ENCODE measurements at regions not wholly inside any gene's neighbourhood (a gene's known extent, or its start where the extent isn't known, plus 50 kb on each side); places are given as distances from the start of the nearest gene placed in this dataset.
A peak's percentile ranks its signal among the peaks of the same experiment; 100 is the strongest.

- Mint-ChIP-seq H3K27ac (no peak overlapping the region), H3K36me3 (ENCODE audit: low read depth) (no peaks in the 10 kb centered on the region), H3K27me3 (ENCODE audit: low read depth) (peaks cover 15% of the 10 kb centered on the region), H3K4me1 (ENCODE audit: low read depth) (no peaks in the 10 kb centered on the region), H3K4me3 (no peak overlapping the region), H3K9me3 (peaks cover 4% of the 10 kb centered on the region)
- DNase-seq (ENCODE audit: low spot score) = no peak
Observed at GRCh38 chr21:35414056-35414455, 365.0 kb upstream of the RUNX1 start.

- no peak for DNase-seq (ENCODE audit: low spot score)
- Mint-ChIP-seq H3K36me3 (ENCODE audit: low read depth) (no peaks in the 10 kb centered on the region), H3K27me3 (ENCODE audit: low read depth) (peaks cover 15% of the 10 kb centered on the region), H3K4me1 (ENCODE audit: low read depth) (peaks cover 5% of the 10 kb centered on the region), H3K9me3 (no peaks in the 10 kb centered on the region), H3K27ac (no peak overlapping the region), H3K4me3 (no peak overlapping the region)
Observed at GRCh38 chr21:35412231-35412630, 363.1 kb upstream of the RUNX1 start.

GRCh38 chr21:35411434-35411833 is 362.3 kb upstream of the RUNX1 start:
- no peaks in the 10 kb centered on the region for H3K9me3 Mint-ChIP-seq
- H3K4me1 Mint-ChIP-seq (ENCODE audit: low read depth) = peaks cover 5% of the 10 kb centered on the region
- H3K27ac Mint-ChIP-seq = no peak overlapping the region
- no peak for DNase-seq (ENCODE audit: low spot score)
- H3K36me3 Mint-ChIP-seq (ENCODE audit: low read depth) = no peaks in the 10 kb centered on the region
- H3K4me3 Mint-ChIP-seq = no peak overlapping the region
- H3K27me3 Mint-ChIP-seq (ENCODE audit: low read depth) = peaks cover 18% of the 10 kb centered on the region

GRCh38 chr21:35410656-35411055 is 361.6 kb upstream of the RUNX1 start:
- no peak overlapping the region for H3K4me3 Mint-ChIP-seq
- no peak overlapping the region for H3K27ac Mint-ChIP-seq
- H3K27me3 Mint-ChIP-seq (ENCODE audit: low read depth) = peaks cover 19% of the 10 kb centered on the region
- no peaks in the 10 kb centered on the region for H3K9me3 Mint-ChIP-seq
- peaks cover 5% of the 10 kb centered on the region for H3K4me1 Mint-ChIP-seq (ENCODE audit: low read depth)
- DNase-seq (ENCODE audit: low spot score) = no peak
- H3K36me3 Mint-ChIP-seq (ENCODE audit: low read depth) = no peaks in the 10 kb centered on the region

GRCh38 chr21:35410123-35410522 is 361.0 kb upstream of the RUNX1 start:
- H3K4me1 Mint-ChIP-seq (ENCODE audit: low read depth) = peaks cover 5% of the 10 kb centered on the region
- H3K36me3 Mint-ChIP-seq (ENCODE audit: low read depth) = no peaks in the 10 kb centered on the region
- no peaks in the 10 kb centered on the region for H3K9me3 Mint-ChIP-seq
- H3K27me3 Mint-ChIP-seq (ENCODE audit: low read depth) = peaks cover 19% of the 10 kb centered on the region
- no peak for DNase-seq (ENCODE audit: low spot score)
- no peak overlapping the region for H3K27ac Mint-ChIP-seq
- no peak overlapping the region for H3K4me3 Mint-ChIP-seq

- Mint-ChIP-seq H3K4me3 (no peak overlapping the region), H3K36me3 (ENCODE audit: low read depth) (no peaks in the 10 kb centered on the region), H3K27ac (no peak overlapping the region), H3K27me3 (ENCODE audit: low read depth) (peaks cover 10% of the 10 kb centered on the region), H3K4me1 (ENCODE audit: low read depth) (peaks cover 5% of the 10 kb centered on the region), H3K9me3 (no peaks in the 10 kb centered on the region)
- DNase-seq (ENCODE audit: low spot score) = no peak
Observed at GRCh38 chr21:35408401-35408800, 359.3 kb upstream of the RUNX1 start.

- peaks cover 5% of the 10 kb centered on the region for H3K4me1 Mint-ChIP-seq (ENCODE audit: low read depth)
- no peaks in the 10 kb centered on the region for H3K9me3 Mint-ChIP-seq
- peaks cover 5% of the 10 kb centered on the region for H3K27me3 Mint-ChIP-seq (ENCODE audit: low read depth)
- no peaks in the 10 kb centered on the region for H3K36me3 Mint-ChIP-seq (ENCODE audit: low read depth)
- no peak for DNase-seq (ENCODE audit: low spot score)
- H3K4me3 Mint-ChIP-seq = no peak overlapping the region
- no peak overlapping the region for H3K27ac Mint-ChIP-seq
Observed at GRCh38 chr21:35406635-35407034, 357.5 kb upstream of the RUNX1 start.

- DNase-seq (ENCODE audit: low spot score) = no peak
- no peaks in the 10 kb centered on the region for H3K36me3 Mint-ChIP-seq (ENCODE audit: low read depth)
- H3K9me3 Mint-ChIP-seq = no peaks in the 10 kb centered on the region
- peaks cover 5% of the 10 kb centered on the region for H3K4me1 Mint-ChIP-seq (ENCODE audit: low read depth)
- peaks cover 5% of the 10 kb centered on the region for H3K27me3 Mint-ChIP-seq (ENCODE audit: low read depth)
- H3K4me3 Mint-ChIP-seq = no peak overlapping the region
- H3K27ac Mint-ChIP-seq = no peak overlapping the region
Observed at GRCh38 chr21:35405981-35406380, 356.9 kb upstream of the RUNX1 start.

GRCh38 chr21:35404247-35404646 is 355.1 kb upstream of the RUNX1 start:
- no peaks in the 10 kb centered on the region for H3K36me3 Mint-ChIP-seq (ENCODE audit: low read depth)
- peaks cover 5% of the 10 kb centered on the region for H3K27me3 Mint-ChIP-seq (ENCODE audit: low read depth)
- H3K27ac Mint-ChIP-seq = no peak overlapping the region
- H3K9me3 Mint-ChIP-seq = no peaks in the 10 kb centered on the region
- peaks cover 14% of the 10 kb centered on the region for H3K4me1 Mint-ChIP-seq (ENCODE audit: low read depth)
- no peak overlapping the region for H3K4me3 Mint-ChIP-seq
- no peak for DNase-seq (ENCODE audit: low spot score)

- H3K27ac Mint-ChIP-seq = no peak overlapping the region
- no peaks in the 10 kb centered on the region for H3K9me3 Mint-ChIP-seq
- H3K27me3 Mint-ChIP-seq (ENCODE audit: low read depth) = peaks cover 5% of the 10 kb centered on the region
- H3K36me3 Mint-ChIP-seq (ENCODE audit: low read depth) = no peaks in the 10 kb centered on the region
- DNase-seq (ENCODE audit: low spot score) = no peak
- H3K4me3 Mint-ChIP-seq = no peak overlapping the region
- peaks cover 19% of the 10 kb centered on the region for H3K4me1 Mint-ChIP-seq (ENCODE audit: low read depth)
Observed at GRCh38 chr21:35402061-35402460, 353.0 kb upstream of the RUNX1 start.

GRCh38 chr21:35401476-35401875 is 352.4 kb upstream of the RUNX1 start:
- H3K4me1 Mint-ChIP-seq (ENCODE audit: low read depth) = peaks cover 19% of the 10 kb centered on the region
- H3K36me3 Mint-ChIP-seq (ENCODE audit: low read depth) = no peaks in the 10 kb centered on the region
- no peaks in the 10 kb centered on the region for H3K9me3 Mint-ChIP-seq
- peaks cover 3% of the 10 kb centered on the region for H3K27me3 Mint-ChIP-seq (ENCODE audit: low read depth)
- no peak for DNase-seq (ENCODE audit: low spot score)
- H3K27ac Mint-ChIP-seq = no peak overlapping the region
- H3K4me3 Mint-ChIP-seq = no peak overlapping the region

GRCh38 chr21:35400233-35400939 is 351.3 kb upstream of the RUNX1 start:
- Mint-ChIP-seq H3K27ac (peak overlapping the region; percentile 8), H3K36me3 (ENCODE audit: low read depth) (no peaks in the 10 kb centered on the region), H3K4me3 (peak overlapping the region; percentile 51), H3K9me3 (no peaks in the 10 kb centered on the region), H3K4me1 (ENCODE audit: low read depth) (peaks cover 21% of the 10 kb centered on the region), H3K27me3 (ENCODE audit: low read depth) (peaks cover 2% of the 10 kb centered on the region)
- DNase-seq (ENCODE audit: low spot score) = peak; percentile 30

GRCh38 chr21:35399706-35400105 is 350.6 kb upstream of the RUNX1 start:
- no peak for DNase-seq (ENCODE audit: low spot score)
- no peak overlapping the region for H3K27ac Mint-ChIP-seq
- peak overlapping the region; percentile 51 for H3K4me3 Mint-ChIP-seq
- H3K9me3 Mint-ChIP-seq = no peaks in the 10 kb centered on the region
- no peaks in the 10 kb centered on the region for H3K36me3 Mint-ChIP-seq (ENCODE audit: low read depth)
- H3K27me3 Mint-ChIP-seq (ENCODE audit: low read depth) = no peaks in the 10 kb centered on the region
- H3K4me1 Mint-ChIP-seq (ENCODE audit: low read depth) = peaks cover 25% of the 10 kb centered on the region

- H3K9me3 Mint-ChIP-seq = no peaks in the 10 kb centered on the region
- H3K4me1 Mint-ChIP-seq (ENCODE audit: low read depth) = peaks cover 26% of the 10 kb centered on the region
- no peaks in the 10 kb centered on the region for H3K36me3 Mint-ChIP-seq (ENCODE audit: low read depth)
- no peak for DNase-seq (ENCODE audit: low spot score)
- peak overlapping the region; percentile 16 for H3K27ac Mint-ChIP-seq
- H3K4me3 Mint-ChIP-seq = peak overlapping the region; percentile 62
- no peaks in the 10 kb centered on the region for H3K27me3 Mint-ChIP-seq (ENCODE audit: low read depth)
Observed at GRCh38 chr21:35399002-35399530, 350.0 kb upstream of the RUNX1 start.

Measured in T-helper 2 cell treated with Interferon-gamma antibody and Interleukin-4, amounts not matched to agents 5 μg/mL and 100 μg/mL, for 36 hours (primary cell).